ENCODE measurements at regions not wholly inside any gene's neighbourhood (a gene's known extent, or its start where the extent isn't known, plus 50 kb on each side); places are given as distances from the start of the nearest gene placed in this dataset.

- TF ChIP-seq POLR2A (IDR thresholded peaks at IDR 0.05; ENCODE audit: low read depth, low read length) = no peak
- TF ChIP-seq POLR2AphosphoS5 (IDR thresholded peaks at IDR 0.05; ENCODE audit: low read depth, low read length) = no peak
- no peak for TF ChIP-seq TAF1 (IDR thresholded peaks at IDR 0.05; ENCODE audit: low read depth, low read length)
These were observed 259.4 kb downstream of the TLR4 start for GRCh38 chr9:117963493-117964090.

All from GM12891 (cell line).